ENCODE measurements at regions not wholly inside any gene's neighbourhood (a gene's known extent, or its start where the extent isn't known, plus 50 kb on each side); places are given as distances from the start of the nearest gene placed in this dataset.
"Not testable (repeated sequence)": the region's sequence is repeated elsewhere in the genome, so short reads cannot be mapped to it uniquely, and the experiment has no call there.

- intact Hi-C loops (cut with DNase I): no loop called here
- Histone ChIP-seq H3K27me3 (no peaks in the 10 kb centered on the region), H3K9me3 (peaks cover 0 to 3% (median 0%) of the 10 kb centered on the region in 4 donors), H3K27ac (replicated peaks in 1 of 4) (no peak overlapping the region), H3K36me3 (no peaks in the 10 kb centered on the region), H3K4me3 (no peak overlapping the region), H3K4me1 (no peaks in the 10 kb centered on the region)
- TF ChIP-seq CTCF (IDR thresholded peaks at IDR 0.05): no peak
- TF ChIP-seq POLR2AphosphoS5 (IDR thresholded peaks at IDR 0.05): no peak
- TF ChIP-seq EP300 (IDR thresholded peaks at IDR 0.05): no peak
- no peak for TF ChIP-seq POLR2A (IDR thresholded peaks at IDR 0.05; ENCODE audit: low read depth)
- DNase-seq (ENCODE audit: extremely low spot score): peak; percentile 75
- whole genome bisulfite sequencing: 80% methylated on average over 2 of the region's 2 CpGs
These were observed 435.6 kb downstream of the GOLGA6L6 start for GRCh38 chr15:20106026-20106425.

- H3K27ac ChIP-seq (replicated peaks in 1 of 4); H3K9me3 ChIP-seq; H3K4me1 ChIP-seq; H3K27me3 ChIP-seq; H3K4me3 ChIP-seq; intact Hi-C loops (cut with DNase I); H3K36me3 ChIP-seq: not testable (repeated sequence)
- WGBS: no CpG with 5 or more reads among the region's 3 CpGs
- DNase-seq (ENCODE audit: extremely low spot score): peak; percentile 24
These were observed 436.3 kb downstream of the GOLGA6L6 start for GRCh38 chr15:20105011-20105990.

DNA sequence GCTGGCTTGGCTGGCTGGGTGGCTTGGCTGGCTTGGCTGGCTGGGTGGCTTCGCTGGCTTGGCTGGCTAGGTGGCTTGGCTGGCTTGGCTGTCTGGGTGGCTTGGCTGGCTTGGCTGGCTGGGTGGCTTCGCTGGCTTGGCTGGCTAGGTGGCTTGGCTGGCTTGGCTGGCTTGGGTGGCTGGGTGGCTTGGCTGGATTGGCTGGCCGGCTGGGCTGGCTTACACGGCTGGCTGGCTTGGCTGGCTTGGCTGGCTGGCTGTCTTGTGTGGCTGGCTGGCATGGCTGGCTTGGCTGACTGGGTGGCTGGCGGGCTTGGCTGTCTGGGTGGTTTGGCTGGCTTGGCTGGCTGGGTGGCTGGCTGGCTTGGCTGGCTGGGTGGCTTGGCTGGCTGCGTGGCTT is 437.0 kb downstream of the GOLGA6L6 start:
- H3K27ac ChIP-seq (replicated peaks in 1 of 4); H3K9me3 ChIP-seq; H3K36me3 ChIP-seq; H3K4me1 ChIP-seq; H3K27me3 ChIP-seq; H3K4me3 ChIP-seq; DNase-seq (ENCODE audit: extremely low spot score); intact Hi-C loops (cut with DNase I): not testable (repeated sequence)
- WGBS: 67% methylated on average over 2 of the region's 6 CpGs

DNA sequence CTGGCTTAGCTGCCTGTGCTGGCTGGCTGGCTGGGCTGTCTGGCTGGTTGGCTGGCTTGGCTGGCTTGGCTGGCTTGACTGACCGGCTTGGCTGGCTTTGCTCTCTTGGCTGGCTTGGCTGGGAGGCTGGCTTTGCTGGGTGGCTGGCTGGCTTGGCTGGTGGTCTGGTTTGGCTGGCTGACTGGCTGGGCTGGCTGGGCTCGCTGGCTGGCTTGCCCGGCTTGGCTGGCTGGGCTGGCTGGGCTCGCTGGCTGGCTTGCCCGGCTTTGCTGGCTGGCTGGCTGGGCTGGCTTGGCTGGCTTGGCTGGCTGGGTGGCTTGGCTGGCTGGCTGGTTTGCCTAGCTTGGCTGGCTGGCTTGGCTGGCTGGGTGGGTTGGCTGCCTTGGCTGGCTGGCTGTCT is 438.7 kb downstream of the GOLGA6L6 start:
- H3K9me3 ChIP-seq; H3K4me1 ChIP-seq; H3K4me3 ChIP-seq; intact Hi-C loops (cut with DNase I); H3K27ac ChIP-seq (replicated peaks in 1 of 4); H3K36me3 ChIP-seq; H3K27me3 ChIP-seq: not testable (repeated sequence)
- 69% methylated on average over 3 of the region's 5 CpGs for WGBS
- DNase-seq (ENCODE audit: extremely low spot score): peak; percentile 42

- H3K4me3 ChIP-seq; intact Hi-C loops (cut with DNase I); H3K27ac ChIP-seq (replicated peaks in 1 of 4); H3K36me3 ChIP-seq; H3K9me3 ChIP-seq; DNase-seq (ENCODE audit: extremely low spot score); H3K4me1 ChIP-seq; H3K27me3 ChIP-seq: not testable (repeated sequence)
- 67% methylated on average over 1 of the region's 1 CpG for whole genome bisulfite sequencing
These were observed 439.4 kb downstream of the GOLGA6L6 start for GRCh38 chr15:20102209-20102608.

- H3K4me3 ChIP-seq; intact Hi-C loops (cut with DNase I); H3K27me3 ChIP-seq; H3K9me3 ChIP-seq; H3K27ac ChIP-seq (replicated peaks in 1 of 4); DNase-seq (ENCODE audit: extremely low spot score); H3K36me3 ChIP-seq; H3K4me1 ChIP-seq: not testable (repeated sequence)
- WGBS: no CpG with 5 or more reads among the region's 3 CpGs
These were observed 440.3 kb downstream of the GOLGA6L6 start for GRCh38 chr15:20101281-20101680.

DNA sequence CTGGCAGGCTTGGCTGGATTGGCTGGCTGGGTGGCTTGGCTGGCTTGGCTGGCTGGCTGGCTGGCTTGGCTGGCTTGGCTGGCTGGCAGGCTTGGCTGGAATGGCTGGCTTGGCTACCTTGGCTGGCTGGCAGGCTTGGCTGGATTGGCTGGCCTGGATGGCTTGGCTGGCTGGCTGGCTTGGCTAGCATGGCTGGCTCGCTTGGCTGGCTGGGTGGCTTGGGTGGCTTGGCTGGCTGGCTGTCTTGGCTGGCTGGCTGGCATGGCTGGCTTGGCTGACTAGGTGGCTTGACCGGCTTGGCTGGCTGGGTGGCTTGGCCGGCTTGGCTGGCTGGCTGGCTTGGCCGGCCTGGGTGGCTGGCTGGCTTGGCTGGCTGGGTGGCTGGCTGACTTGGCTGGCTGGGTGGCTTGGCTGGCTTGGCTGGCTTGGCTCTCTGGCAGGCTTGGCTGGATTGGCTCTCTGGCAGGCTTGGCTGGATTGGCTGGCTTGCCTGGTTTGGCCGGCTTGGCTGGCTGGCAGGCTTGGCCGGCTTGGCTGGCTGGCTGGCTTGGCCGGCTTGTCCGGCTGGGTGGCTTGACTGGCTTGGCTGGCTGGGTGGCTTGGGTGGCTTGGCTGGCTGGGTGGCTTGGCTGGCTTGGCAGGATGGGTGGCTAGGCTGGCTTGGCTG is 440.9 kb downstream of the GOLGA6L6 start:
- not testable (repeated sequence) for H3K27me3 ChIP-seq

DNA sequence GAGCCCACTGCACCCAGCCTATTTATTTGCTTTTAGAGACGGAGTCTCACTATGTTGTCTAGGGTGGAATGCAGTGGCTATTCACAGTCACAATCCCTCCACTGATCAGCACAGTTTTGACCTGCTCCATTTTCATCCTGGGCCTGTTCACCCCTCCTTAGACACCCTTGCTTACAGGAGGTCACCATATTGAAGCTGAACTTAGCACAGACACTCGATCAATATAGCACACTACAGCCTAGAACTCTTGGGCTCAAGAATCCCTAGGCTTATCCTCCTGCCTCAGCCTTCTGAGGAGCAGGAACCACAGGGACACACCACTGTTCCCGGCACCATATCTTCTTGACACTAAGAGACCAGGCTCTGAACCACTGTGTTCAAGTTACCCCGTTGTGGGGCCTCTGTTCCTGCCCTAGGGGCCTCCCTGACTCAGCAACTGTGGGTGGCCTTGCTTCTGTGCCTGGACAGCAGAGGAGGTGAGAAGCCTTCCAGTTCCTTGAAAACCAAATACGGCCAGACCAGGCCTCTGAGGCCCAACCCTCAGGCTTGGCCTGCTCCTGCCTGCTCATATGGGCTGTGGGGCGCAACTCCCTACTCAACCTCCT is 445.8 kb downstream of the GOLGA6L6 start:
- H3K9me3 ChIP-seq; H3K27ac ChIP-seq (replicated peaks in 1 of 4); H3K27me3 ChIP-seq; H3K4me1 ChIP-seq; H3K4me3 ChIP-seq; intact Hi-C loops (cut with DNase I); DNase-seq (ENCODE audit: extremely low spot score); H3K36me3 ChIP-seq: not testable (repeated sequence)
- no CpG with 5 or more reads among the region's 6 CpGs for WGBS

More for the DNA sequence above, 440.9 kb downstream of the GOLGA6L6 start:
- intact Hi-C loops (cut with DNase I); H3K27ac ChIP-seq (replicated peaks in 1 of 4); H3K36me3 ChIP-seq; DNase-seq (ENCODE audit: extremely low spot score); H3K4me1 ChIP-seq; H3K4me3 ChIP-seq; H3K9me3 ChIP-seq: not testable (repeated sequence)
- no CpG with 5 or more reads among the region's 8 CpGs for WGBS

- H3K4me1 ChIP-seq; DNase-seq (ENCODE audit: extremely low spot score); H3K27me3 ChIP-seq; H3K4me3 ChIP-seq; intact Hi-C loops (cut with DNase I); H3K9me3 ChIP-seq; H3K36me3 ChIP-seq; H3K27ac ChIP-seq (replicated peaks in 1 of 4): not testable (repeated sequence)
- no CpG with 5 or more reads among the region's 4 CpGs for WGBS
These were observed 452.1 kb downstream of the GOLGA6L6 start for GRCh38 chr15:20089541-20089940.

- H3K4me1 ChIP-seq; H3K27me3 ChIP-seq; intact Hi-C loops (cut with DNase I); H3K9me3 ChIP-seq; H3K4me3 ChIP-seq; DNase-seq (ENCODE audit: extremely low spot score); H3K27ac ChIP-seq (replicated peaks in 1 of 4); H3K36me3 ChIP-seq: not testable (repeated sequence)
- no CpG with 5 or more reads among the region's 6 CpGs for WGBS
These were observed 457.6 kb downstream of the GOLGA6L6 start for GRCh38 chr15:20084026-20084425.

- H3K27ac ChIP-seq (replicated peaks in 1 of 4); H3K36me3 ChIP-seq; H3K4me3 ChIP-seq; H3K4me1 ChIP-seq; H3K9me3 ChIP-seq; intact Hi-C loops (cut with DNase I); H3K27me3 ChIP-seq: not testable (repeated sequence)
- no CpG with 5 or more reads among the region's 35 CpGs for WGBS
- DNase-seq (ENCODE audit: extremely low spot score): peak; percentile 74
These were observed 467.5 kb downstream of the GOLGA6L6 start for GRCh38 chr15:20074082-20074481.
